H1 (cell line): ENCODE measurements at regions not wholly inside any gene's neighbourhood (a gene's known extent, or its start where the extent isn't known, plus 50 kb on each side); places are given as distances from the start of the nearest gene placed in this dataset.
A peak's percentile ranks its signal among the peaks of the same experiment; 100 is the strongest.

ENCODE experiments used
- CTCF ChIA-PET: fragments of 300-600 bp; sonication (Branson Sonifier 250); formaldehyde crosslinking; loops from one replicate; lab custom pipeline; 2021; ENCODE audit not compliant: partially characterized antibody; lab: Charles Lee
- POLR2A ChIA-PET: fragments of 300-600 bp; sonication (Branson Sonifier 250); formaldehyde crosslinking; loops from one replicate; lab custom pipeline; 2021; ENCODE audit warnings: inconsistent platforms; ENCODE audit not compliant: partially characterized antibody; lab: Charles Lee
- DNase-seq, 2 experiments: peaks; one replicate each; pipeline versions ENCODE4 v3.0.0 to v3.0.0-alpha.2; 2010 to 2022; ENCODE audit warnings: low spot score in 2 of 2, low read depth in 1 of 2, mixed read lengths in 1 of 2
- FAIRE-seq: peaks from 2 replicates; lab custom pipeline; 2011; peaks lifted over from hg19 to GRCh38; lab: Jason Lieb, UNC
- H2AFZ ChIP-seq: 2 replicates; pipeline ENCODE4 v1.8.1; 2012; ENCODE audit warnings: low read length, inconsistent platforms
- H2AK5ac ChIP-seq: 2 replicates; pipeline ENCODE4 v1.6.1; 2013; ENCODE audit warnings: low read depth, low read length
- H2BK120ac ChIP-seq: replicated peaks from 2 replicates; pipeline ENCODE3; 2013; ENCODE audit warnings: low read depth, low read length, inconsistent platforms
- H2BK12ac ChIP-seq: 2 replicates; pipeline ENCODE4 v1.6.1; 2013; ENCODE audit warnings: low read depth, low read length
- H2BK15ac ChIP-seq: 2 replicates; pipeline ENCODE4 v1.6.1; 2013; ENCODE audit warnings: low read length
- H2BK20ac ChIP-seq: 2 replicates; pipeline ENCODE4 v1.6.1; 2013; ENCODE audit warnings: low read length
- H2BK5ac ChIP-seq: 2 replicates; pipeline ENCODE4 v1.6.1; 2013; ENCODE audit warnings: low read depth, low read length
- H3K14ac ChIP-seq: 2 replicates; pipeline ENCODE4 v1.6.1; 2013; ENCODE audit warnings: inconsistent platforms; ENCODE audit not compliant: insufficient read length
- H3K18ac ChIP-seq: 2 replicates; pipeline ENCODE4 v1.6.1; 2013; ENCODE audit warnings: low read length; ENCODE audit errors: extremely low read depth
- H3K23ac ChIP-seq: 2 replicates; pipeline ENCODE4 v1.6.1; 2013; ENCODE audit warnings: inconsistent platforms; ENCODE audit not compliant: insufficient read length
- H3K23me2 ChIP-seq: 2 replicates; pipeline ENCODE4 v1.6.1; 2013; ENCODE audit warnings: low read depth, low read length
- H3K27ac ChIP-seq: 2 replicates; pipeline ENCODE4 v1.6.1; 2011; ENCODE audit warnings: low read depth, low read length, inconsistent platforms
- H3K27me3 ChIP-seq, 4 experiments: replicated peaks in 1 of 4; 1 replicate in 1 of 4; 2 replicates in 3 of 4; pipeline versions ENCODE4 v1.6.1 to v1.8.1; 2011 to 2013; ENCODE audit warnings: low read length in 3 of 4, mild to moderate bottlenecking in 3 of 4, inconsistent platforms in 2 of 4, mixed read lengths in 2 of 4, moderate library complexity in 1 of 4; ENCODE audit not compliant: control insufficient read depth in 3 of 4, insufficient read depth in 3 of 4; ENCODE audit errors: extremely low read depth in 1 of 4
- H3K36me3 ChIP-seq, 4 experiments: 2 replicates each; pipeline versions ENCODE4 v1.6.1 to v1.8.1; 2011 to 2013; ENCODE audit warnings: mild to moderate bottlenecking in 4 of 4, low read length in 3 of 4, moderate library complexity in 2 of 4, control low read depth in 1 of 4, inconsistent platforms in 1 of 4; ENCODE audit not compliant: insufficient read depth in 4 of 4, control insufficient read depth in 2 of 4
- H3K4ac ChIP-seq: replicated peaks from 2 replicates; pipeline ENCODE3; 2013; ENCODE audit warnings: low read length, low read depth, mixed read lengths, inconsistent platforms; ENCODE audit not compliant: insufficient read length
- H3K4me1 ChIP-seq, 4 experiments: replicated peaks in 1 of 4; 1 replicate in 1 of 4; 2 replicates in 3 of 4; pipeline versions ENCODE4 v1.6.1 to v1.8.1; 2011 to 2013; ENCODE audit warnings: low read length in 3 of 4, inconsistent platforms in 2 of 4, mixed read lengths in 1 of 4; ENCODE audit not compliant: insufficient read depth in 4 of 4, control insufficient read depth in 3 of 4
- H3K4me2 ChIP-seq, 2 experiments: 2 replicates each; pipeline versions ENCODE4 v1.6.1 to v1.8.1; 2011 to 2013; ENCODE audit warnings: low read depth in 2 of 2, low read length in 2 of 2, control low read depth in 1 of 2, inconsistent platforms in 1 of 2, mild to moderate bottlenecking in 1 of 2; ENCODE audit not compliant: insufficient read depth in 1 of 2
- H3K4me3 ChIP-seq, 4 experiments: fragments of 200-600, 300-600 bp in 1 of 4; sonication (generic), shearing (Covaris generic), sonication (Bioruptor Twin) in 1 of 4; 2 replicates each; pipeline versions ENCODE4 v1.5.1 to v1.8.1; 2011 to 2016; ENCODE audit warnings: low read length in 4 of 4, low read depth in 3 of 4, control low read depth in 2 of 4, inconsistent platforms in 2 of 4, mild to moderate bottlenecking in 2 of 4, mixed read lengths in 1 of 4, moderate library complexity in 1 of 4; ENCODE audit not compliant: insufficient read depth in 2 of 4; ENCODE audit errors: extremely low read depth in 1 of 4
- H3K56ac ChIP-seq: replicated peaks from 2 replicates; pipeline ENCODE3; 2013; ENCODE audit warnings: low read depth, mild to moderate bottlenecking, mixed read lengths, low read length, inconsistent platforms; ENCODE audit not compliant: insufficient read length
- H3K79me1 ChIP-seq: 2 replicates; pipeline ENCODE4 v1.6.1; 2013; ENCODE audit warnings: low read depth, low read length, control low read depth
- H3K79me2 ChIP-seq, 2 experiments: 2 replicates each; pipeline versions ENCODE4 v1.6.1 to v1.8.1; 2012 to 2013; ENCODE audit warnings: low read length in 2 of 2, mild to moderate bottlenecking in 2 of 2, inconsistent platforms in 1 of 2; ENCODE audit not compliant: insufficient read depth in 2 of 2, control insufficient read depth in 1 of 2
- H3K9ac ChIP-seq, 4 experiments: replicated peaks in 1 of 4; 1 replicate in 1 of 4; 2 replicates in 3 of 4; pipeline versions ENCODE4 v1.6.1 to v1.8.1; 2011 to 2013; ENCODE audit warnings: low read depth in 3 of 4, low read length in 3 of 4, control low read depth in 2 of 4, mild to moderate bottlenecking in 2 of 4, moderate library complexity in 2 of 4, inconsistent platforms in 1 of 4; ENCODE audit errors: extremely low read depth in 1 of 4
- H3K9me3 ChIP-seq, 2 experiments: 2 replicates each; pipeline versions ENCODE4 v1.6.1 to v1.8.1; 2012 to 2013; ENCODE audit warnings: mild to moderate bottlenecking in 2 of 2, moderate library complexity in 2 of 2, control low read depth in 1 of 2, inconsistent platforms in 1 of 2, low read depth in 1 of 2, low read length in 1 of 2, mixed read lengths in 1 of 2; ENCODE audit not compliant: insufficient read depth in 2 of 2
- H4K20me1 ChIP-seq, 2 experiments: replicated peaks in 1 of 2; 2 replicates each; pipeline versions ENCODE3 to v1.8.1; 2011 to 2013; ENCODE audit warnings: inconsistent platforms in 2 of 2, low read length in 2 of 2, mild to moderate bottlenecking in 1 of 2; ENCODE audit not compliant: insufficient read depth in 2 of 2, control insufficient read depth in 1 of 2
- H4K5ac ChIP-seq: 2 replicates; pipeline ENCODE4 v1.6.1; 2013; ENCODE audit warnings: low read length, low read depth, mixed read lengths, inconsistent platforms; ENCODE audit not compliant: insufficient read length
- H4K8ac ChIP-seq: 2 replicates; pipeline ENCODE4 v1.8.0; 2013; ENCODE audit warnings: mild to moderate bottlenecking, moderate library complexity, low read length, inconsistent platforms; ENCODE audit not compliant: insufficient read depth; ENCODE audit errors: extremely low read depth
- H4K91ac ChIP-seq: replicated peaks from 2 replicates; pipeline ENCODE3; 2013; ENCODE audit warnings: low read length, mixed read lengths, inconsistent platforms; ENCODE audit not compliant: insufficient read length
- CBX8 ChIP-seq: fragments of 300-800, 300-1000 bp; sonication (generic); IDR thresholded peaks from 2 replicates; pipeline ENCODE4 v1.7.1; 2016; ENCODE audit warnings: low read depth, low read length, borderline replicate concordance
- CEBPB ChIP-seq: IDR thresholded peaks from 2 replicates; pipeline ENCODE4 v1.6.1; 2012; ENCODE audit warnings: low read depth, low read length
- JUND ChIP-seq: IDR thresholded peaks from 2 replicates; pipeline ENCODE4 v1.6.1; 2011; ENCODE audit warnings: mild to moderate bottlenecking, improper control_type of control experiment, low read length
- KDM1A ChIP-seq: fragments of 200-600, 300-600 bp; sonication (generic); IDR thresholded peaks from 2 replicates; pipeline ENCODE4 v1.7.1; 2016; ENCODE audit warnings: mild to moderate bottlenecking, low read length, borderline replicate concordance
- KDM4A ChIP-seq: IDR thresholded peaks from one replicate; pipeline ENCODE4 v1.7.1; 2012; ENCODE audit warnings: low read depth, mild to moderate bottlenecking, moderate library complexity, low read length, inconsistent platforms; ENCODE audit not compliant: severe bottlenecking
- SIRT6 ChIP-seq: IDR thresholded peaks from one replicate; pipeline ENCODE4 v1.7.1; 2012; ENCODE audit warnings: low read length, inconsistent platforms
- TAF7 ChIP-seq: optimal IDR thresholded peaks from 2 replicates; pipeline ENCODE3; 2011; ENCODE audit warnings: low read depth, mild to moderate bottlenecking, inconsistent platforms, low read length, moderate library complexity, borderline replicate concordance
- USF2 ChIP-seq: IDR thresholded peaks from 2 replicates; pipeline ENCODE4 v1.6.1; 2011; ENCODE audit warnings: low read length, improper control_type of control experiment
- YY1 ChIP-seq: IDR thresholded peaks from 2 replicates; pipeline ENCODE4 v1.6.1; 2011; ENCODE audit warnings: low read depth, mild to moderate bottlenecking, low read length
- WGBS, 2 experiments: shearing (Covaris generic) in 1 of 2; methylation state at CpG; one replicate each; pipeline versions ENCODE4 v1.1.6 to v1.1.7; 2013 to 2015; ENCODE audit warnings: low lambda C conversion rate in 2 of 2, mixed read lengths in 2 of 2, inconsistent platforms in 1 of 2, low coverage in 1 of 2, missing lambda C conversion rate in 1 of 2; ENCODE audit not compliant: insufficient replicate concordance in 2 of 2, insufficient coverage in 1 of 2, insufficient read length in 1 of 2; ENCODE audit errors: extremely low coverage in 1 of 2, missing lambda C conversion rate in 1 of 2; 5-methylcytosine and 5-hydroxymethylcytosine counted together

GRCh38 chr2:151009437-151010175 lies 252.1 kb downstream of the RBM43 start:
- no peaks in the 10 kb centered on the region for H3K4me1 ChIP-seq
- CTCF ChIA-PET, result interaction anchor here (1.1 kb wide), 1 partner anchor 9 kb away, joined by 4 read pairs; no protein-coding TSS in a partner anchor
- FAIRE-seq, result no peak

More at GRCh38 chr2:151009437-151010175, 252.1 kb downstream of the RBM43 start:
- Histone ChIP-seq H3K4me3 (no peak overlapping the region), H3K56ac (no peak overlapping the region), H3K18ac (no peak overlapping the region), H4K8ac (no peak overlapping the region), H2BK120ac (no peak overlapping the region), H2BK20ac (no peak overlapping the region), H2BK12ac (no peak overlapping the region), H2AK5ac (no peak overlapping the region), H3K23ac (no peak overlapping the region), H4K20me1 (no peaks in the 10 kb centered on the region), H4K91ac (no peak overlapping the region), H3K23me2 (no peaks in the 10 kb centered on the region), H3K79me2 (no peaks in the 10 kb centered on the region), H3K36me3 (no peaks in the 10 kb centered on the region), H3K9me3 (no peaks in the 10 kb centered on the region), H3K27ac (no peak overlapping the region), H4K5ac (no peak overlapping the region), H2BK15ac (no peak overlapping the region), H3K4me2 (no peak overlapping the region), H3K14ac (no peak overlapping the region), H2AFZ (0 out of 2 replicates have a peak overlapping the region, but pooled peaks have one; percentile 51), H3K27me3 (no peaks in the 10 kb centered on the region), H3K4ac (no peak overlapping the region), H3K9ac (no peak overlapping the region), H2BK5ac (no peak overlapping the region), H3K79me1 (no peaks in the 10 kb centered on the region)
- WGBS, 2 experiments, result 96% methylated on average over 5 of the region's 6 CpGs; no CpG with 5 or more reads in 1 of the 2 experiments
- POLR2A ChIA-PET, result no interaction called here
- DNase-seq, result no peak
- TF ChIP-seq KDM1A (no peak), YY1 (no peak), SIRT6 (no peak), KDM4A (no peak), JUND (no peak), CBX8 (no peak), USF2 (no peak), TAF7 (no peak), CEBPB (no peak)
